GM10266 (cell line): ENCODE measurements at regions not wholly inside any gene's neighbourhood (a gene's known extent, or its start where the extent isn't known, plus 50 kb on each side); places are given as distances from the start of the nearest gene placed in this dataset.
"Not testable (repeated sequence)": the region's sequence is repeated elsewhere in the genome, so short reads cannot be mapped to it uniquely, and the experiment has no call there.

ENCODE experiments used
- DNase-seq: peaks from one replicate; pipeline ENCODE4 v3.0.0; 2012; ENCODE audit errors: extremely low spot score
- CTCF ChIP-seq: IDR thresholded peaks from 2 replicates; pipeline ENCODE4 v1.5.1; 2012; ENCODE audit warnings: mild to moderate bottlenecking, low read depth; ENCODE audit not compliant: control insufficient read depth, insufficient read depth; ENCODE audit errors: missing control alignments

- no peak for TF ChIP-seq CTCF
- DNase-seq, result no peak
Observed at GRCh38 chr4:188396037-188396436, 256.8 kb downstream of the TRIML1 start.

GRCh38 chr4:188399834-188400233 is 260.6 kb downstream of the TRIML1 start:
- TF ChIP-seq CTCF, result no peak
- no peak for DNase-seq

GRCh38 chr4:188400451-188400850 is 261.2 kb downstream of the TRIML1 start:
- TF ChIP-seq CTCF, result no peak
- no peak for DNase-seq

- TF ChIP-seq CTCF, result no peak
- DNase-seq, result no peak
Observed at GRCh38 chr4:188403272-188403671, 264.0 kb downstream of the TRIML1 start.

DNA sequence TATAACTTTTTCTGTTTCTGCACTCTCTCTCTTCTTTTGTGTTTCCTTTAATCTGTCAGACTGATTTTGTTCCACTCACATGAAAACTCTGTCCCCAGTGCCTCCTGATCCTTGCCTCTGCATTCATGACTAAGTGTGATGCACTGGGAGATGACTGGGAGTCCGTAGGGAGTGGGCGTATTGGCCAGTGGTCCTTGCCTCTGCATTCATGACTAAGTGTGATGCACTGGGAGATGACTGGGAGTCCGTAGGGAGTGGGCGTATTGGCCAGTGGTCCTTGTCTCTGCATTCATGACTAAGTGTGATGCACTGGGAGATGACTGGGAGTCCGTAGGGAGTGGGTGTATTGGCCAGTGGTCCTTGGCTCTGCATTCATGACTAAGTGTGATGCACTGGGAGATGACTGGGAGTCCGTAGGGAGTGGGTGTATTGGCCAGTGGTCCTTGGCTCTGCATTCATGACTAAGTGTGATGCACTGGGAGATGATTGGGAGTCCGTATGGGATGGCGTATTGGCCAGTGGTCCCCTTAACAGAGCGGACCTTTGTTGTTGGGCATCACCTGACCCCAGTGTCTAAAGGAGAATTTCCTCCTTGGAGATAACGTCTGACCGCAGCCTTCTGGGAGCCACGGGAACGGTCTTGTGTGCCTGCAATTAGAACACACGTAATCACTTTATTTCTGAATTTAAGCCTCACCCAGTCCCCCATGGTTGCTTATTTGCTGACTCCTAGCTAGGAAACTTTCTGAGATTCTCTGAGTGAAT is 266.0 kb downstream of the TRIML1 start:
- not testable (repeated sequence) for DNase-seq

DNA sequence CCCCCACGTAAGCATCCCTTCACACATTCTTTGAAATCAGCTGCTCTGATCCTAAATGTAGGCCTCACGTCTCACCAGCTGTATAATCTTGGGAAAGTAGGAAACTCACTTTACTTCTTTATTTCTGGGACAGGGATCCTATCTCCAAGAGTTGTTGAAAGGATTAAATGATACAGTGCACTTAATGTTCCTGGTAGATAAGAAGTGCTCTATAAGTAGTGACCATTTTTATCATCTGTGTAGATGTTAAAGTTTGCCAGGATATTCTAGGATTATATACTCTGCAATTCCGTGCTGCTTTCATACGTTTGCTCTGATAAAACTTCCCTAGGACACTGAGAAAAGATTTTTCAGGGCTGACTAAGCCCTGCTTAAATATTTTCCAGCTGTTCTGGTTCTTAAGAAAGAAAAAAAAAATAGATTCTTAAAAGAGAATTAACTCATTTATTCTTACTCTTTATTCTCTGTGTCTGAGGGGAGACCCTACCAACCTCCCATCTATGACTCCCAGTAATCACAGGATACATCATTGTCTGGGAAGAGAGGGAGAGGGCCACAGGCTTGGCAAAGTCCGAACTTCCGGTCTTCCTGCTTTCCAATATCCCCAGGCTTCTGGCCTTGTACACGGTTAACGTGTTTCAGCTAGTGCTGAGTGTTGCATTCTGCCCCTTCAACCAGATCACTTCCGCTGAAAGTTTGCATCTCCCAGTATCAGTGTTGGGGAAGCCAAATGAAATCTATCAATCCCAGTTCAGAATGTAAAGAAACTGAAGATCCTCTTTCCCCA is 269.2 kb downstream of the TRIML1 start:
- no peak for TF ChIP-seq CTCF
- DNase-seq, result no peak

- TF ChIP-seq CTCF, result no peak
- no peak for DNase-seq
Observed at GRCh38 chr4:188409851-188410250, 270.6 kb downstream of the TRIML1 start.
